SHP77 (cell line): ENCODE measurements at regions not wholly inside any gene's neighbourhood (a gene's known extent, or its start where the extent isn't known, plus 50 kb on each side); places are given as distances from the start of the nearest gene placed in this dataset.
"Not testable (repeated sequence)": the region's sequence is repeated elsewhere in the genome, so short reads cannot be mapped to it uniquely, and the experiment has no call there.

Source experiments
- DNase-seq, 2 experiments: peaks; one replicate each; lab custom pipeline; 2025; lab: John Stamatoyannopoulos, UW

DNA sequence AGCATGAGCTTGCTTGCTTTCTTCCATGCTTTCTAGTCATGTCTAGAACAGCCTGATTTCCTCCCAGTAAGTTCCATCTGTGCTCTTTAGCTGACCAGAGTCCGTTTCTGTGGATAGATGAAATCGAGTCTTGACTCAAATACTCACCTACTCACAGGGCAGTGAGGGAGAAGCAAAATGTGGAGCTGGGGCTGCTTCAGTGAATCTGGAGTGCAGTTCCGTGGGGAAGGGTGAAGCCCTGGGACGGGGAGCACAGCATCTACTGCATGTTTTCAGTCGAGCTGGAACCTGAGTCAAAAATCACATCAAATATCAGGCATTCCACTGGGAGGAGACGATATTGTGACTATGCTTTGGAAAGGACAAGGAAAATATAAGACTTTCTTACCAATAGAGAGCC, 70.3 kb upstream of the PRMT8 start:
- no peak for DNase-seq

- DNase-seq = no peak
Observed at GRCh38 chr12:3421191-3421978, 69.6 kb upstream of the PRMT8 start.

DNA sequence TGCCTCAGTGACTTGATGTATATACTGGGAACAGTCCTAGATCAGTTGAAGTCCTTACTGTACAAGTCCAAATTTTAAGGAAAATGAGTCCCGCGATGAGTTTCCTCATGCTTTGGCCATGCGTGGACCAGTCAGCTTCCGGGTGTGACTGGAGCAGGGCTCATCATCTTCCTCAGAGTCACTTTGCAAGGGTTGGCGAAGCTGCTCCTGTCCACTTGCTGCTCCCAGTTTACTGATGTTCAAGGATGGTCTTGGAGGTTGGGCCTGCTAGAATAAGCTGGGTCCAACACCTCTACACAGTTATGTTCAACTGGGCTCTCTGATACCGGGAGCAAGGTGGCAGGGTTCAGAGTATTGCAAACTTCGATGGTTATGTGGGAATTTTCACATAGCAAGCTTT, 66.2 kb upstream of the PRMT8 start:
- not testable (repeated sequence) for DNase-seq

DNA sequence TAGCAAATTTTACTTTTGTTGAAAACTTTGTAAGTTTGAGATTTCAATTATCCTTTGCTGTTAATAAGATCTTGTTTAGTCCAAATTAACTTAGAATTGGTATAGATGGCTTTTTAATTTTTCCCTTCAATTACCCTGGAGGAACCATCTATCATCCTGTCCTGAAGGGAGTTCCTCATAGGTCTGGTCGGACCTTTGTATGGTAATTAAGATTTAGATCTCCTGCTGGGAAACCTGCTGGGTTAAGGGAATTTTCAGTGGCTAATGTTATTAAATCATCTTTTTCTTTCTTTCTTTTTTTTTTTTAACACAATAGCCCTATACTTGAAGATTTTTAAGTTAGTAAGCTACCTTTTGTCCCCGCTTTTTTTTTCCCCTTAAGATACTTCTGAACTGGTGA, 63.0 kb upstream of the PRMT8 start:
- no peak for DNase-seq

- no peak for DNase-seq
Observed at GRCh38 chr12:3428631-3429030, 62.4 kb upstream of the PRMT8 start.

DNA sequence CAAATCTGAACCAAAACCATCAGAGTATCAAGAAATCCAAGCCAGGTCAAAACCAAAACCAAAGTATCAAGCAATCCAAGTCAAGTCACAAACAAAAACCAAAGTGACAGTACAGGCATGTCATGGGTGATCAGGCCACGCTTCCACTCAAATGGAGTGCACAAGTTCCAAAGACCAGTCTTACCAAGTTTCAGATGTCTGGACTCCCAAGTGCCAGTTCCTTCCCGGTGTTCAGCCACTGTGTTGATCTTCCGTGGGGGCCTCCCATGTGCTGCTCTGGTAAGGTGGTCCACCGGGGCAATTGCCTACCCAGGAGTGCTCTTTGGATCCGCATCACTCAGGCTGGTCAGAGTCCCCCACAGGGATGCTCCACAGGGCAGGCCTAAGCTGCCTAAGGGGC, 61.5 kb upstream of the PRMT8 start:
- DNase-seq = not testable (repeated sequence)

DNA sequence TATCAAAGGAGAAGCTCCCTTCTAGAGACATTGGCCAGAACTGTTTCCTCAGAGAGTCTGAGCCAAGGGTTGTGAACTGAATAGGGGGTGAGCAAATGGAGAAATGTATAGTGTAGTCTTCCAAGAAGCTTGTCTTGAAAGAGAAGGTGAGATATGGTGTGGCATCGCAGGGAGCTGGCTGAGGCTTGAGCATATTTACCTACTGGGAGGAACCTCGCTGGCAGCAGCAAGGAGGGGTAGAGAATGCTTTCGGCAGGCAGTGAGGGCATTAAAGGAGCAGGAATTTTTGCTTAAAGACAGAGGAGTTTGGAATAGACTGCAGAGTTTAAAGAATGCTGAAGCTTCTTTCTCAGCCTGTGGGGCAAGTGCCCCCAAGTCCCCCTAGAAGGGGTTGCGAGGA, 59.3 kb upstream of the PRMT8 start:
- DNase-seq = no peak

DNA sequence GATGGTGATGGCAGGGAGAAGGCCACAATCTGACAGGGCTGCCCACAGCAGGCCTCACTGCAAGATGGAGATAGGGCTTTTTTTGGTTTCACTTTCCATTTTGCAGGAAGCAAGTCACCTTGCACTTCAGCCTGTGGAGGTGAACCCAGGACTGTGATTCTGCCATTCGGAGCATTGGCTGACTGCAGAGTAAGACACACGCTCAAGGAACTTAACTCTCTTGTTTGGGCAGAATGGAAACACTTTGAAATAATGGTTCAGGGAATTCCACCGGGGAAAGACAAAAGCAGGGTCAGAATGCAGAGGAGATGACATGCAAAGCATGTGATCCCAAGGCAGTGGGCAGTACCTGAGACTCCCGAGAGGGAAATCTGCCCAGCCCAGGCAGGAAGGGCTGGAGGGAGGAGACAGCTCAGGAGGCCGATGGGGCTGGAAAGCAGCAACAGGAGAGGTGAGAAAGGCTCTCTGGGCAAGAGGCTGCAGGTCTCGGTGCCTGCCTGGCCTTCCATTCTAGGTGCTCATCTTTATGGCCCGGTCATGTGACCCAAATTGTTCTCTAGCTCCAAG, 58.7 kb upstream of the PRMT8 start:
- no peak for DNase-seq

DNA sequence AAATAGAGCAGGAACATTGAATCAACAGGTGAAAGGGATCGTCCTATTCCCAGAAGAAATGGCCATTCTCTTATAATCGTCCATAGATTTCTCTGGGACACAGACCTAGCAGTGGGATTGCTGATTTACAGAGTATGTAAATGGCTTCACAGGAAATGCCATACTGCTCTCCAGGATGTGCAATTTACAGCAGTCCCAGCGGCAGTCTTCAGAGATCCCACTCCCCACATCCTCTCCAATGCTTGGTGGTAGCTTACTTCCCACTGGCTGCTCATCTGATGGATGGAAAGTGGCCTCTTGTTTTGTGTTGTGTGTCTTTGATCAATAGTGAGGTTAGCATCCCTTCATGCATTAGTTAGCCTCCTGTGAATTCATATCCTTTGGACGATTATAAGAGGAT, 58.1 kb upstream of the PRMT8 start:
- no peak for DNase-seq

DNA sequence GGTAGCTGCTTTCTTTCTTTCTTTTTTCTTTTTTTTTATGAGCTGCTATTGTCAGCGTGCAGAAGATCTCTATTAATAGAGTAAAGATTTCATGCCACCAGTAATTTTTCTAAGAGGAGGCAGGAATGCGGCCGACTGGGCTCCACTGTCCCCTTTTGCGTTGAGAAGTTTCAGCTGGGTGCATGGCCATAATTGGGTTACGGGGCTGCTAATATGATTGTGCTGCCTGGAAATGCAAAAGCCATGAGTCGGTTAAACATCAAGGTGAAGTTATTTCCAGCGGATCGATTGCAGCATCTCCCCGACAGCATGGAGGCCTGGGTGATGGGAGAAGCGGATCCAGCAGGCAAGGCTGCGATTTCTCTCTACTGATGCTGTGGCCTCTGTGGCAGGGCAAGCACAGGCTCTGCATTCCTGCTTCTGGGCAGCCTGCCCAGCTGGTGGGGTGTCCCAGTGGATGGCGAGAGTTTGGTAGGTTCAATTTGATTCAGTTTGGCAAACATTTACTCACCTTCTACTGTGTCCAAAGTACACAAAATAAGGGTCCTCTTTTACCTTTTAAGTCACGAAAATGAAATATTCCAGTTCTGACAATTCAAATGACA, 54.4 kb upstream of the PRMT8 start:
- DNase-seq = peak; percentile 28 to 51

- DNase-seq = no peak
Observed at GRCh38 chr12:3437986-3438385, 53.0 kb upstream of the PRMT8 start.

DNA sequence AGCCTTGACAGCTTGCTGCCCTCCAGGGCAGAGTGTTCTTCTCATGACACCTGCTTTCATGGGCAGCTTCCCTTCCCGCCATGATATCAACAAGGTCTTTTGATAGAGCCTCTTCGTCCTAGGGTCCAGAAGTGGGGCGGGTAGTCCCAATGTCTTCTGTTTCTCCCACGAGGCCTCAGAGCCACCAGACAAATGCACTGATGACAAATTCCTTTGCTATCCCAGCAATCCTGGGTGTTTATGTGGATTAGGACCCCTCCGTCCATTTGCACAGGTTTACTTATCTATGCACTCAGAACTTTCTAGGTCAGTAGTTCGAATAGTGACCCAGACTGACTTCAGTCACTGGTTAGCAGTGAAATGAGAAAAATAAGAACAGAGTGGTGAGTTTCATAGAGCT, 52.6 kb upstream of the PRMT8 start:
- DNase-seq = no peak
